Stimulated activated naive CD8-positive, alpha-beta T cell treated with anti-CD3 and anti-CD28 coated beads, Interleukin-15, Interleukin-2, amounts not matched to agents 100 U/mL and 50 U/mL, for 24 hours (primary cell): ENCODE measurements at regions not wholly inside any gene's neighbourhood (a gene's known extent, or its start where the extent isn't known, plus 50 kb on each side); places are given as distances from the start of the nearest gene placed in this dataset.

Experiments used
- ATAC-seq: fragments of 150-1000 bp; cut with Tn5 transposase; one replicate; pipeline ENCODE4 v1.10.0; 2021
- DNase-seq: peaks from one replicate; pipeline ENCODE4 v3.0.0; 2021

DNA sequence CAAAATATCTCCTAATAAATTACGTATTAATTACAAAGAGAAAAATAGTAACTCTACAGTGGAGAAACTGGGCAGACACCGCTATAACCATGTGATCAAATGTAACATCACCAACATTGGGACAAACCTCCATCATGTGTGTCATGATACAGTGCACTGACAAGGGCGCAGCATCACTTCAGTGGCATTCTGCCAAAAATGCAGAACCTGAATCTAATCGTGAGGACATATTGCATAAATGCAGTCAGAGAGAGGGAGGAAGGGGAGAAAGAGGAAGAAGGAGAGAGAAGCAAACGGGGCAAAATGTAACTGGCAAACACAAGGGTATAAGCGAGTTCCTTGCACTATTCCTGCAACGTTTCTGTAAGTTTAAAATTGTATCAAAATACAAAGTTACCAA, 74.2 kb upstream of the MARCHF10 start:
- DNase-seq (no peak), ATAC-seq (no peak)

DNA sequence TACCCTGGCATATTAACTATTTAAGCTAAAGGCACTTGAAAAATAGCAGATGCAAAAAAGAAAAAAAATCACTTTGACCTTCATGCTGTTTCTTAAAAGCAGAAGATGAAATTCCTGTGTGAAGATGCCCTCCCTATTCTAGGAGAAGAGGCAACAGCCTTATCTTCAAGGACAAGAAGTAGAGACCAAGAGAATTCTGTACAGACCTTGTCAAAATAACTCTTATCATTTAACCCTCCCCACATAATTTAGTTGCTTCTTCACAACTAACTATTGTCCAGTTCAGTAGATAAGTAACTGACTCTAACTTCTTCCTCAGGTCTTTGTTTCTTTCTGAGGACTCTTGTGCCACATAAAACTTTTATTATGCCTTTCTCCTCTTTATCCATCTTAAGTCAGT, 72.0 kb upstream of the MARCHF10 start:
- DNase-seq (no peak), ATAC-seq (no peak)

DNA sequence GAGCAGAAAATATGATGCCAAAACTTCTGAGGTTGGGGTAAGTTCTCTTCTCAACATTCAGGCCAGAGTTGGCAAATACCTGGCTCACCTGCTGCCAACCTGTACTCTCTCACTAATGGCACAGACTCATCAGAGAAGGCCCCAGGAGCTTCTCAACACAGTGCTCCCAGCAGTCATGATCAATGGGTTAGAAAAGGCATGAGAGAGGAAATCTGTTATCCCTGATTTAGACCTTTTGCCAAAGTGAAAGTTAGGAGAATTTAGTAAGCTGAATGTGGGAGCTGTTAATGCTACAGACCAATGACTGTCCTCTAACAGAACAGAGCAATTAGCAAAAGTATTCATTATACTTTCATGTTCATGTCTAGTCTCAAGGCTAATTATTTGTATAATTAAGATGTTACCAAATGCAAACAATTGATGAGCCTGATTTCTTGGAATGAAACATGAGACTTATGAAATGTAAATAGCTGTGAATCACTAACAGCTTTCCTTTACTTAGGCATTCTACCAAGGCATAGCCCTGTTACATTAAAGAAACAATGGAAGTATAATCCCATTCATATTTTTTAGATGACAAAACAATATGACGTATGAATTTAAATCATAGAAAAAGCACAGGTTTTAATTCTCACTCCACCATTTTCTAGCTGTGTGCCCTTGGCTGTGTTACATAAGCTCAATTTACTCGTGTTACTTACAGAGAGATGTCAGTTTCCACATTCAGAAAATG, 68.7 kb upstream of the MARCHF10 start:
- ATAC-seq (no peak), DNase-seq (no peak)

DNA sequence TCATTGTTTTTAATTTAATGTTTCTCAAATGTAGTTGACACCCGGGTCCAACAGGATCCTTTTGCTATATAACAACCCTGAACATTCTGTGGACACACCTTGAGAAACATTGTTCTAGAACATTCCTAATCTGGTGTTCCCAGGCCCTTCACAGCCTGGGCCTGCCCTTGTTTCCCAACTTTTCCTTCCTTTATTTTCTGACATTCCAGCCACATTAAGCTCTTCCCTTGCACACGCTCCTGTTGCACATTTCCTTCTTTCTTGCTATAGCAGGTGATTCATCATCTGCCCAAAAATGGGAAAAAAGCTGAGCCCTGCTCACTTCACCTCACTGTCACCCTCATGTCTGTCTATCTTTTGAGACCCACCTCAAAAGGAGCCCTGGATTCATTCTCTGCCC, 67.9 kb upstream of the MARCHF10 start:
- DNase-seq = no peak
- ATAC-seq = no peak

DNA sequence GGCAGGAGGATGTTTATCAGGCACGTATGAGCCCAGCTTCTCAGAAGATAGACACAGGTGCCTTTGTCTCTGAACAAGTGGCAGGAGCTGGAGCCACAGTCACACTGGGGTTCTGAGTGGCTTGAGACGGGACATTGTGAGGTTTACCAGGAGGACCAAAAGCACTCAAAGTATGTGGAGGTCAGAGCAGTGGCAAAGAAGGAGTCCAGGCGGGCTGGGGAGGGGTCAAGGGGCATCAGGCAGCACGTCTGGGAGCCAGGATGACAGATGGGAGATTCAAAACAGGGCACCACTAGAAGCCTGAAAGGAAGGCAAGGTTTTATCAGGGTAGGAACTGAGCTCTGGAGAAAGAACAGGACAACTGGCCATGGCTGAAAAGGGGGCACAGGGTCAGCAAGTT, 67.2 kb upstream of the MARCHF10 start:
- ATAC-seq (no peak), DNase-seq (no peak)

DNA sequence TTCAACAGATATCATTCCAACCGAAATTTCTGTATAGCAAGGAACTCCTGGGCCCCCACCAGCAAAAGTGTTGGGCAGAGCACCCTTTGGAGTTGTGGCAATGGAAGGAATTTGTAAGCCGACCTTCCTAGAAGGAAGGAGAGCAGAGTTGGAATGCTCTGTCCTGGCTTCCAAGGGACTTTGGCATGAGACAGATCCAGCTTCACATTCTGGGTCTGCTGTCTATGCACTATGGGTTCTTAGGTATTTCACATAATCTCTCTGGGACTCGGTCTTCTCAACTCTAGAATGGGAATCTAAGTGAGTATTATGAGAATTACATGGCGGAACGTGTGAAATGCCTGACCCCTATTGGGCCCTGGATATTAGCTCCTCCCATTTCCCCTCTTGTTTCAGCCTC, 63.2 kb upstream of the MARCHF10 start:
- ATAC-seq (no peak), DNase-seq (no peak)

DNA sequence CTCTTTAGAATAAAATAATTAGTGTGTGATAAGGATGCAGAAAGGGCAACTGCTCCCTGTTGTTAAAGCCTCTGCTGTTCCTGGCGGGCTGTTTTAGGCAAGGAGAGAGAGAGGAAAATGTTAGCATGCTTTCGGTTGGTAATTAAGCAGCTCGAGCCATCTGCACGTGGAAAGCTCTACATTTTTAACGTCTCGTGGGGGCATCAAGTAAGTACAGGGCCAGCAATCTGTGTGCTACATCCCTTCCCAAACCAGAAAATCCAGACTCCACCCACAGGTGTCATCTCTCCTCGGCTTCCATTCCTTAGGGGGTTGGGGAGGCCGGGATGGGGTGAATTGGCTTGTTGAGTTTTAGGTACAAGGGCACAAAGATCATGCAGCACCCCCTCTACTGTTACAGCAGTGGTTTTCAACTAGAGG, 62.4 kb upstream of the MARCHF10 start:
- ATAC-seq (no peak), DNase-seq (no peak)

DNA sequence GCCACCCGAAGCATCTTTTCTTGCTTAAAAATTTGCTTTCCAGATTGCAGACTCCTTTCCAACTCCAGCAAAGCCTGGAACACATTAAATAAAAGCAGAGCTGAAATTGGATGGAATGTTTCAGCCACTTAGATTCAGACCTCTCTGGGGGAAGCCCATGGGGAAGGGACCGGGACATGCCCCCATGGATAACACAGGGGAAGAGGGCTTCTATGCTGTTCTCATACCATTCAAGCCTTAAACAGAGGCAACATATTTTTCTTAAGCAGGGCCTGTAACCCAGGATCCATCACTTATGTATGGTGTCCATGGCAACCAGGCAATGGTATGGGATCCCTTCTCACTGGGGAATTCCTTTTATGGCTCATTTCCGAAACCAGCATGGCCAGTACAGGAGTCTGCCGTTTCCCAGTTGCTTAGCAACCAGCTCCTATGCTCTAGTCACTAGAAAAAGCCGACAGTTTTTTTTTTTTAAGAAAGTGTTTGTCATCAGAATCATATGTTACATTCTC, 62.0 kb upstream of the MARCHF10 start:
- ATAC-seq (no peak), DNase-seq (no peak)

DNA sequence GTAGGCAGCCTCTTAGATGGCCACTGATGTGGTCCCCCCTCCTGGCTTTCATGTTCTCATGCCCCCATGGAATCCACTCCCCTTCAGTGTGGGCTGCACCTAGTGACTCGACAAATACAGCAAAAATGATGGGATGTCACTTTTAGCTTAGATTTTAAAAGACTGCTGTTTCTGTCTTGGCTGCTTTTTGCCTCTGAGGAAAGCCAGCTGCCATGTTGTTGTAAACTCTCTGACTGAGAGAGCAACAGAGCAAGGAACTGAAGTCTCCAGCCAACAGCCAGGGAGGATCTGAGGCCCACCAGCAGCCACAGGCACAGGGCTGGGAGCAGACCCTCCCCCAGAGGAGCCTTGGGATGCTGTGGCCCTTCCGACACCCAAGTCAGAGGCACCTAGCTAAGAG, 60.6 kb upstream of the MARCHF10 start:
- no peak for DNase-seq
- no peak for ATAC-seq

DNA sequence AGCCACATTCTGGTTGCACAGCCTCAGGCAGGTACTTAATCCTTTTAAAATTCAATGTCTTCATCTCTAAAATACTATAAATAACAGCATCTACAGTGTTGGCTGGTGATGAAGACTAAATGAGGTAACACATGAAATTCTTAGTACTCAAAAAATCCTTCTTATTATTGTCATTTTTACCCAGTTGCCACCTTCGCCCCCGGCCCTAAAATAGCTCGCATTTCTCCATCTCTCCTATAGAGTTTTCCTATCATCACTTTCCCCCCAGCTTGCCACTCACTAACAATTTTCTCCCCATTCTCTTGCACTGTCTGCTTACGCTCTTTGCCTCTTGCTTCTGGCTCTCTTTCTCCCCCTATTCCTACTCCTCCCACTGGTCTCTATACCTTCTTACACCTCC, 59.9 kb upstream of the MARCHF10 start:
- ATAC-seq = no peak
- no peak for DNase-seq

DNA sequence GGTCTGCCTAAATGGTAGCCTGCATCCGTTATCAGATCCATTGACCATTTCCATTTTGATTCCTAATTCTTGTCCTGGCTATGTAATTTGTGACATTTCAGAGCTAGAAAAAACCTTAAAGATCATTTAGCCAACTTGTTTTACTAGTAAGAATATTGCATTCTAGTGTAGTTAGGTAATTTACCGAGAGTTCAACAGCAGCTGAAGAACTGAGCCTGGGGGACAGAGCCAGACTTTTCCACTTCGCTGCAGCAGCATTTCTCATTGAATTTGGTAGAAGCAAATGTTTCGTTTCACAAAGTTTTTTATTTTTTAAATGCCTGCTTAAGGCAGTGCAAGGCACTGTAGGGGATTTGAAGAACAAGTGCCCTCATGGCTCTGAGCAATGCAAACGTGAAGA, 59.2 kb upstream of the MARCHF10 start:
- DNase-seq (no peak), ATAC-seq (no peak)

DNA sequence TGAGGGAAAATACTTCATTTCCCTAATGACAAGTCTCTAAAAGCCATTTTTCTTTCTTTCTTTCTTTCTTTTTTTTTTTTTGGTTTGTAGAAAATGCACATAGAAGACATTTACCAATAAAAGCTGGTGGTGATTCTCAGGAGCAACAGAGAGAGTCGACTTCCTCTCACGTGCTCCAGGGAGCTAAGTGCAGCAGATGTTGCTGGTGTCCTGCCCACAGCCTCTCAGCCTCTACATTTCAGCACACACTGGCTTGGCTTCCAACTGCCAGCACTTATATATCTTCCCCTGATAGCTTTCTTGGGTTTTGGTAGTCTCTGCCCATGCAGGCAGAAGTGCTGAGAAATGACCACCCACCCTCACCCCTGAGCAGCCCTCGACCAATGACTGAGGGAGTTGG, 58.4 kb upstream of the MARCHF10 start:
- ATAC-seq (no peak), DNase-seq (no peak)

DNA sequence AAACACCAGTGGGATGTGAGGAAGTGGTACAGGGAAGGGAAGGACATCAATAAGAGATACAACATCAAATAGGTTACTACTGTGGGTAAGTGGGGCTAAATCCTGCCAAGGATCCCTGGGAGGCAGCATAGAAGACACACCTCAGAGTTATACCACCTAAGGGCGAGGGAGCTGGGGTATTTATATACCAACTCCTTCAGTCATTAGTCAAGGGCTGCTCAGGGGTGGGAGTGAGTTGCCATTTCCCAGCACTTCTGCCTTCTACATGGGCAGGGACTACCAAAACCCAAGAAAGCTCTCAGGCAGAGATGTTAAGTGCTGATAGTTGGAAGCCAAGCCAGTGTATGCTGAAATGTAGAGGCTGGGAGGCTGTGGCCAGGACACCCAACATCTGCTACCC, 57.5 kb upstream of the MARCHF10 start:
- DNase-seq (no peak), ATAC-seq (no peak)

DNA sequence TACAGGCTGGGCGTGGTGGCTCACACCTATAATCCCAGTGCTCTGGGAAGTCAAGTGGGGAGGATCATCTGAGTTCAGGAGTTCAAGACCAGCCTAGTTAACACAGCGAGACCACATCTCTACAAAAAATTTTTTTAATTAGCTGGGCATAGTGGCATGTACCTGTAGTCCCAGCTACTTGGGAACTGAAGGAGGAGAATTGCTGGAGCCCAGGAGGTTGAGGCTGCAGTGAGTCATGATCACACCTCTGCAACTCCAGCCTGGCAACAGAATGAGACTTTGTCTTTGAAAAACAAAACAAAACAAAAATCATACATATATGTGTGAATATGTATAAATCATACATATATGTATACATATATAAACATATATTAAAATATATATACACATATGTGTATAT, 54.1 kb upstream of the MARCHF10 start:
- ATAC-seq (no peak), DNase-seq (no peak)

DNA sequence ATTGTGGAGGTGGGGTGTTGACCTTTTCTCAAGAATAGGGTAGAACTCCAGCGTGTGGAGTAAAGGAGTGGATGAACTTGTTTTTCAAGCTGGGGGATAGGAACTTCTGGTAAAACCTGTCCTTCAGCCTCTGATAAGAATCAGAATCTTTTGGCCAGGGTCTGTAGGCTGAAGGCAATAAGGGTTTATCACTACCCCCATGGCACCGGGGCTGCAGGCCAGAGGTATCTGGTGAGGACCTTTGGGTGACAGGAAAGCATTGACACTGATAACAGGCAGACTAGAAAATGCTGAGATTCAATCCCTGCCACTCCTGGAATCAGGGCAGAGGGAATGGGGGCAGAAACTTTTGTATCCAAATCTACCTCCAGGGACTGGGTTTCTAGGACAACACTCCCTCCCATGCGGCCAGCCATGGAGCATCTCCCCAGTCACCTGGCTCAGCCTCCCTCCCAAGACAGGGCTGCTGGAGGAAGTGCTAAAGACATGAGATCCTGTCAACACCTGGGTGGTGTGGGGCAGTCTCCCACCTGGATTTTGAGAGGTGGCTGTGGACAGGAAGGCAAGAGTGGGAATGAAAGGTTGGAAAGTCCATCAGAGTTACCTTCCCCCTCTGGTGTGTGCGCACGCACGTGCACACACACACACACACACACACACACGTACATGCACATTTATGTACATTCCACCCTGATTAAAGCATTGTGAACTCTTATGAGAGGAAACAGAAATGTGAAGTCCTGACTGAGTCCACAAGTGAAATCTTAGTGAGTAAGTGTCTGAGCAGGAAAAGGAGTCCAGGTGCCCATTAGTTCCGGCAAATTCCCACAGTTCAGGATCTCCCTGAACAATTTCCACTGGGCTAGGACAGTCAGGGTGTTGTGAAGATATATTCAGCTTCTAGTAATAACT, 53.1 kb upstream of the MARCHF10 start:
- DNase-seq (no peak), ATAC-seq (no peak)

DNA sequence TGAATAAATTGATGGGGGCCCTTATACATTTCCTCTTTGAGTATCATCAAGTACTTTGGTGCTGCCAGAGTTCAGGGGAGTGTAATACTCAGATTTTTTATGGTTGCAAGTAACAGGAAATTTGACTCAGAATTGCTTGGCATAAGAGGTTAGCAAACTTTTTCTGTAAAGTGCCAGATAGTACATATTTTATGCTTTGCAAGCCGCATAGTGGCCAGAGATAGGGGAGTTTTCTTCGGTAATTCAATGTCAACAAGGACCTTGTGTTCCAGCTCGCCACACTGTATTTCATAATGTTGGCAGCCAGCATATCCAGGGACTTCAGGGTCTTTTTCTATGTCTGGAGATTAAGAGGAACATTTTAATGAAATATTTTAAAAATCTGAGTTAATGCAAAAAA, 51.0 kb upstream of the MARCHF10 start:
- ATAC-seq = no peak
- DNase-seq = no peak
